T-helper 1 cell treated with Interleukin-12 subunit alpha and Interleukin-12 subunit beta and Interleukin-4 antibody, amounts not matched to agents 30 ng/mL and 1 ng/mL, for 36 hours (primary cell): ENCODE measurements at regions not wholly inside any gene's neighbourhood (a gene's known extent, or its start where the extent isn't known, plus 50 kb on each side); places are given as distances from the start of the nearest gene placed in this dataset.
"Not testable (repeated sequence)": the region's sequence is repeated elsewhere in the genome, so short reads cannot be mapped to it uniquely, and the experiment has no call there.

Experiments
- intact Hi-C: fragments of 100-400 bp; cut with micrococcal nuclease; formaldehyde crosslinking; loops from one replicate; pipeline ENCODE4 v1.15.1; 2024

GRCh38 chr5:143541943-143542797 is 138.7 kb upstream of the NR3C1 start:
- intact Hi-C loops, result no loop called here

- intact Hi-C loops, result no loop called here
Measured at GRCh38 chr5:143539742-143540141, 136.3 kb upstream of the NR3C1 start.

- intact Hi-C loops, result no loop called here
Measured at GRCh38 chr5:143537056-143537455, 133.6 kb upstream of the NR3C1 start.

GRCh38 chr5:143536364-143536763 is 132.9 kb upstream of the NR3C1 start:
- intact Hi-C loops, result no loop called here

GRCh38 chr5:143534761-143535154 is 131.3 kb upstream of the NR3C1 start:
- intact Hi-C loops, result no loop called here

GRCh38 chr5:143533978-143534760 is 130.7 kb upstream of the NR3C1 start:
- intact Hi-C loops, result no loop called here

DNA sequence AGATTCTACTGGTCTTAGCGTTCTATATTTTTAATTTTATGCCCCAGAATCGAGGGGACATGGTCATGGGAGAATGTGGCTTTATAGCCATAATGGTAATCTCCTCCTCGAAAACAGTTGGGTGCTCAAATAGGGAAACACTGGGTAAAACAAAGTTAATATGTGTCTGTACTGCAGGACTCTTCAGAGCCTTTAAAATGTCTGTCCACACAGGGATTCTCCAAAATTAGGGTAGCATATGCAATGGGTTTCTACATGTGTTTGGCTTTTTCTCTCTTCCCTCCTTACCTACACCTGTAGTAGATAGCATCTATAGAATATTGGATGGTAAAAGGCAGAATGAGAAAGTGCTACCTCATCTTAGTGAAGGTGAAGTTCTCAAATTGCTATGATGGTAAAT is 130.0 kb upstream of the NR3C1 start:
- intact Hi-C loops, result no loop called here

GRCh38 chr5:143527808-143528207 is 124.3 kb upstream of the NR3C1 start:
- intact Hi-C loops, result no loop called here

DNA sequence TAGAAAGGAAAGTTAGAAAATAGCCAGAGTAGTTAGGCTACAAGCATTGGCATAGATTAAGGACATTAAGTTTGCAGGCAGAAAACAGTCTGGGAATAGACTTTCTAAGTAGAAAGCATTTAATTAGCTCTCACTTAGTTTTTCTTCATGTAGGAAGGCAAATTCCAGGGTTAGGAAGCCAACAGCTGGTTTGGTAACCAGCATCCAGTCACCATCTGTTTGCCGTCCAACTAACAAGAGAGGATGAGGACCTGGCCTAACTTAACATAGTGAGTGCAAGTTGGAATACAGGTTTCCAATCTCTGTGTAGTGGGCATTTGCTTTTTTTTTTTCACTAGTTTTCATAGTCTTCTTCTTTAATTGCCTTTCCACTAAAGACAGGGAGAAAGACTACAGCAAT is 121.7 kb upstream of the NR3C1 start:
- intact Hi-C loops, result no loop called here

DNA sequence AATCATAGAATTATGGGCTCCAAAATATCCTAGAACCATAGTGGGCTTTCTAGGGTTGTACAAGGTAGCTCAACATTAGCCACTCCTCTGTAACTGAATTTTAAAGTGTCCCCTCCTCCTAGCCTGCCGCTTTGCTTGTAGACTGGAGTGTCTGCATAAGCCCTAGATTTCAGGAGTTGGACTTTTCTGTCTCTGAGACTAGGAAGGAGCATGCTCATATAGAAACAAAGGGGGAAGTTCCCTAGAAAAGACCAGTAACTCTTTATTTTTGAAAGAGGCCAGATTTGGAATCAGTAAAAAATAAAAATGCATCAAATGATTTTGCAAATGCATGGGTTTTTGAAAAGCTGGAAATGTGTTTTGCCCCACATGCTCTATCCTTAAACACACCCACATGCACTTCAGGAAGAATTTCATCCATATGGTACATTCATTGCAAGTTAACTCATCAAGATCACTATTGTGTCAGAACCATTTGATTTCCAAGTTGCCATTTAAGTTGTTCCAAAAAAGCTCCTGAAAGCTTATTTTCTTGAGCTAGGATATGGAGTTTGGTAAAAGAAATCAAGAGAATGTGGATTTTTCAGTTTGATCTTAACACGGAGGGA is 121.0 kb upstream of the NR3C1 start:
- intact Hi-C loops, result no loop called here

DNA sequence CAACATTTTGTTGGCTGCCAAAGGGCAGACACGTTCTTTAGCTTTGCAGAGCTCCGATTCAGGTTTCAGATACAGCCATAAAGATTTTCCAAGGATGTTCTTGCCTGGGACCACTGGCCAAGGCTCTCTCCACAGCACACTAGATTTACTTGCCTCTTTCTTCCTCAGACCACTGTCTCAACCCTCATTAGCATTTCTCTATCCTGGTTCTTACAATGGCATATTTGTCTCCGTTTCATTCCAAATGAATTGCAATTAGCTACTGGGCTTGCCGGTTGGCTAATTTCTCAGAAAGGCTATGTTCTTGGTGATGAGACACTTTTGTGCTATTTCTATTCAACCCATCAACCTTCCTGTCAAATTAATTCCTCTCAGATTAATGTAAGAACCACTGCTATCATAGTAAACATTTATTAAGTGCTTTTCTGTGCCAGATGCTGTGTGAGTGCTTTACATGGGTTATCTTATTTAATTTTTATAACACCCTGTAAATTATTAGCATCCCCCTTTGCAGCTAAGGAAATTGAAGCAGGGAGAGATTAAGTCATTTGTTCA is 118.4 kb upstream of the NR3C1 start:
- intact Hi-C loops, result no loop called here

GRCh38 chr5:143521141-143521540 is 117.7 kb upstream of the NR3C1 start:
- intact Hi-C loops, result no loop called here

DNA sequence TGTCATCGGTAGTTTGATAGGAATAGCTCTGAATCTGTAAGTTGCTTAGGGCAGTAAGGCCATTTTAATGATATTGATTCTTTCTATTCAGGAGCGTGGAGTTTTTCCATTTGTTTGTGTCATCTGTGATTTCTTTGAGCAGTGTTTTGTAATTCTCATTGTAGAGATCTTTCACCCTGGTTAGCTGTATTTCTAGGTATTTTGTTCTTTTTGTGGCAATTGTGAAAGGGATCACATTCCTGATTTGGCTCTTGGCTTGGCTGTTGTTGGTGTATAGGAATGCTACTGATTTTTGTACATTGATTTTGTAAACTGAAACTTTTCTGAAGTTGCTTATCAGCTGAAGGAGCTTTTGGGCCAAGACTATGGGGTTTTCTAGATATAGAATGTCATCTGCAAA is 115.7 kb upstream of the NR3C1 start:
- intact Hi-C loops, result not testable (repeated sequence)

DNA sequence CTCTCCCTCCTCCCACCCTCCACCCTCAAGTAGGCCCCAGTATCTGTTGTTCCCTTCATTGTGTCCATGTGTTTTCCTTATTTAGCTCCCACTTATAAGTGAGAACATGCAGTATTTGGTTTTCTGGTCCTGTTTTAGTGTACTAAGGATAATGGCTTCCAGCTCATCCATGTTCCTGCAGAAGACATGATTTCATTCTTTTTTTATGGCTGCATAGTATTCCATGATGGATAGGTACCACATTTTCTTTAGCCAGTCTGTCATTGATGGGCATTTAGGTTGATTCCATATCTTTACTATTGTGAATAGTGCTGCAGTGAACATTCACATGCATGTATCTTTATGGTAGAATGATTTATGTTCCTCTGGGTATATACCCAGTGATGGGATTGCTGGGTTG is 114.3 kb upstream of the NR3C1 start:
- intact Hi-C loops, result not testable (repeated sequence)

- intact Hi-C loops, result no loop called here
Measured at GRCh38 chr5:143516249-143516648, 112.8 kb upstream of the NR3C1 start.

GRCh38 chr5:143515829-143516228 is 112.3 kb upstream of the NR3C1 start:
- intact Hi-C loops, result no loop called here

DNA sequence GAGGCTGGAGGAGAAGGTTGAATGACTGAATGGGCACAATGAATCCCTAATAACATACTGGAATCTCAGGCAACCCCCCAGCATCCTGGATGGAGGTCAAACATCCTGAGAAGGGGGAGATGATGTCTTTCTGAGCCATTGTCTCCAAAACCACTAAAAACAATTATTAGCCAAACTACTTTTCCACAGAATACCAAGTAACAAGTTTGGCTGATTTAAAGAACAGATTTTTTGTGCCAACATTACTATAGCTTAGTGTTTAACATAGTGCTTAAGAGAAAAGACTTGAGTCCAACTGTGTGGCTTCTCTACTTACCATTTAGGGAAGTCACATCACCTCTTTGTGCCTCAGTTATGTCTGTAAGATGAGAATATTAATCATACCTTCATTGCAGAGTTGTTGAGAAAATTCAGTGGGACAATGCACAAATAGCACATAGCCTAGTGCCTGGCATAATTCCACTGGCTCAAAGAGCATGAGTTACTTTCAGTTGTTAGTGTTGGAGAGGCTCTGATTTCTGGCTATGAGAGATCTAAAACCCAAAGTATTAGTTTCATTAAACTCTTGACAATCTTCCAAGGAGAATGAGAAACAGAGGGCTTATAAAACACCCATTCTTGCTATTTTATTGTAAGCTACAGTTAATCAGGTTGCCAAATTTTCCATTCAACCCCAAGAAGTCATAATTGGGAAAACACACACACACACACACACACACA is 111.3 kb upstream of the NR3C1 start:
- intact Hi-C loops, result no loop called here

DNA sequence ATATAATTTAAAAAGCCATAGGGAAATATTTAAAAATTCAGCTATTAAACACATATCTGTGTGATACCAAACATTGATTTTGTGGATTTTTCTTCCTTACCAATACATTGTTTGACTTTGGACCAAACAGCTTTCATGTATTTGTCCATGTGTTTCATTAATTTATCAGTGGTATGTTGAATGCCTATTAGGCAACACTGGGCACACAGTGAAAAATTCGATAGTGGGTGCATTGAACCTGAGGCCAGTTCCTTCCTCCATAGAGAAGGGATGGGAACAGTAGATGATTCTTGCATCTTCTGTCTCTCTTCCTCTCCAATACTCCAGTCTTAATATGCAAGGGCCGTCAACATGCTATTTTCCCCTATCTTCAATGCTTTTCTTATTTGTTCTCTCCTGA is 110.2 kb upstream of the NR3C1 start:
- intact Hi-C loops, result no loop called here

DNA sequence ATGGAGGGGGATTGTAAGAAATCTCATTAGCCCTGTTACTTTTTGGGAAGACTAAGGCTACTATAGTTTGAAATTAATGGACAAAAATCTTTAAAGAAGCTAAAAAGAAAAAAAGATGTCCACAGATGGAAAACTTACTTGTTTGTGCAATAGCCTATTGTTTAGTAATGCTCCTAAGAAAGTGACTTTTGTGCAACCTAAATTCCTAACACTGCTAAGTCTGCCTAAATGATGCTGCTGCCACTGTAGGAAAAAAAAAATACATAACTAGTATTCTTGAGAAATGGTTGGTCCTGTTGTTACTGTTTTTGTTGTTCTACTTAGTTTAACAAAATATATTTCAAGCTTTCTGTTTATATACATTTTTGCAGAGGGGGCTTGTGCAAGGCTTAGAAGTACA is 108.2 kb upstream of the NR3C1 start:
- intact Hi-C loops, result no loop called here

DNA sequence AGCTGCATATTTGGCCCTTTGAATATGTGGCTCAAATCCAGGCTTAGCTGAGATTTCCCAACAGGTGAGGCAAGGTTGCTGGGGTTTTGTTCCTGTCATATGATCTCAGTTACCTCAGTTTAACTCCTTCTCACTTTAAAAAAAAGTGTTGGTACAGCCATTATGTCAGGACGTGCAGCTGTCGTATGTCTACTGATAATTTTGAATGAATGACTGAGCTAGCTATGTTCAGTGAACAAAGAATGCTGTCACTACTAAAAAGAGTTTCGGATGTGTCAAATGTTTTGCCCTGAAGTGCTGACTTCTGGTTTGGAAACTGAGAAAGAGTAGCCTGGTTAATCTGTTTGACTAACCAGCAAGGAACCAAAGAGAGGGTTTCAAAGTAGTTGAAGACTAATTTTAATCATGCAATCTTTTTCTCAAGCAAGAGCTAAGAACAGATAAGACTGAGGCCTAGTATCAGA is 106.3 kb upstream of the NR3C1 start:
- intact Hi-C loops, result no loop called here
